Lung (tissue), 11 donors: ENCODE measurements at regions not wholly inside any gene's neighbourhood (a gene's known extent, or its start where the extent isn't known, plus 50 kb on each side); places are given as distances from the start of the nearest gene placed in this dataset.

Experiments used
- ATAC-seq: fragments of 200-7000 bp; cut with Tn5 transposase; one replicate; pipeline ENCODE4 v1.9.1; 2020; ENCODE audit warnings: moderate number of reproducible peaks; ENCODE audit not compliant: insufficient read depth, low FRiP score
- DNase-seq, 3 donors: peaks; one replicate each; pipeline ENCODE4 v3.0.0-alpha.2; 2013 to 2017
- H3K27ac ChIP-seq, 2 donors: one replicate each; pipeline ENCODE4 v1.5.1; 2013; ENCODE audit warnings: mild to moderate bottlenecking in 2 of 2, moderate library complexity in 2 of 2, control low read depth in 1 of 2, inconsistent platforms in 1 of 2, low read depth in 1 of 2, low read length in 1 of 2
- H3K27me3 ChIP-seq, 3 donors: one replicate each; pipeline ENCODE4 v1.5.1; 2013; ENCODE audit warnings: low read length in 2 of 3; ENCODE audit not compliant: control insufficient read depth in 3 of 3, insufficient read depth in 3 of 3
- H3K36me3 ChIP-seq, 4 donors: one replicate each; pipeline ENCODE4 v1.5.1; 2013; ENCODE audit warnings: low read length in 4 of 4, mild to moderate bottlenecking in 1 of 4, moderate library complexity in 1 of 4; ENCODE audit not compliant: control insufficient read depth in 4 of 4, insufficient read depth in 4 of 4
- H3K4me1 ChIP-seq, 5 donors: one replicate each; pipeline ENCODE4 v1.5.1; 2013; ENCODE audit warnings: low read length in 5 of 5, mild to moderate bottlenecking in 2 of 5, moderate library complexity in 1 of 5; ENCODE audit not compliant: control insufficient read depth in 5 of 5, insufficient read depth in 5 of 5
- H3K4me3 ChIP-seq: one replicate; pipeline ENCODE4 v1.5.1; 2013; ENCODE audit warnings: mild to moderate bottlenecking, control low read depth, moderate library complexity
- H3K9ac ChIP-seq, 2 donors: one replicate each; pipeline ENCODE4 v1.5.1; 2013; ENCODE audit warnings: low read length in 2 of 2, control low read depth in 1 of 2; ENCODE audit not compliant: insufficient read depth in 1 of 2
- H3K9me3 ChIP-seq, 4 donors: one replicate each; pipeline ENCODE4 v1.5.1; 2013; ENCODE audit warnings: low read length in 3 of 4, mild to moderate bottlenecking in 1 of 4, moderate library complexity in 1 of 4; ENCODE audit not compliant: control insufficient read depth in 4 of 4, insufficient read depth in 3 of 4
- WGBS, 2 donors: extraction: QIAGEN DNeasy Blood & Tissue Kit; methylation state at CpG; one replicate each; pipeline ENCODE4 v1.1.7; 2013; 5-methylcytosine and 5-hydroxymethylcytosine counted together
- TF ChIP-seq, protein P1 (sequence below): IDR thresholded peaks from 2 replicates; pipeline ENCODE4 v1.5.1; 2012; ENCODE audit warnings: mild to moderate bottlenecking; ENCODE audit errors: control extremely low read depth, extremely low read depth
- donor health status: control.
- donor health status: control.
- donor health status: Bipolar disorder and iron deficiency.
- donor health status: healthy.
- donor health status: DM: yes; HTN: yes; CAD: no.

DNA sequence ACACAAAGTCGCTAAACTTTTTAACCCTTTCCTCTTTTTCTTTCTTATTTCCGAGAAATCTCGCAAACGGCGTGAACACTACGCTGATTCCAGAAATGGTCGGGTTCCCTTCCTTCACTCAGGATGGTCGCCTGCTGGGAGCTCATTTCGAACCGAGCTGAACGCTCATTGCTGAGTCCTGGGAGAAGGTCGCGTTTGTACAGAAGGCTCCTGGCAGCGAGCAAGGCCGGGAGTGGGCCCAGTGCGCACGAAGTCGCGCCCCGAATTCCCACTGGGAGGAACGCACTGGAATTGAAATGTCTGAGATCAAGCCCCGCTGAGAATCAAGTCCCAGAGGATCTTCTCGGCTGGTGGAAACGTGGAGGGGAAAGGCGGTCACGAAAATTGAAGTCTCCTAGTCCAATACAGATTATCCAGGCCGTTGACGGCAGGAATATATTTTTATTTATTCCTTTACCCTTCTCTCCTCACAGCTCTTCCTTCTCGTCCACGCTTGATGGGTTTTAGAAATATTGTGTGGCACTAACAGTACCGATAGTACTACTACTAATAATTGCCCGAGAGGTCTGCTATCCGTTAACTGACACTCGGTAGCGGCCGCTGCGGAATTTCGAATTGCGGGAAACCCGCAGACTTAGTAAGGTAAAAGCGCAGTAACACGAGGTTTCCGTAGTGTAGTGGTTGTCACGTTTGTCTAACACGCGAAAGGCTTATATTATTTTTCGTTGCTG, 207.2 kb upstream of the ZNF184 start:
- peaks cover 0 to 14% (median 0%) of the 10 kb centered on the region in 4 donors for H3K9me3 ChIP-seq
- TF ChIP-seq, protein P1, sequence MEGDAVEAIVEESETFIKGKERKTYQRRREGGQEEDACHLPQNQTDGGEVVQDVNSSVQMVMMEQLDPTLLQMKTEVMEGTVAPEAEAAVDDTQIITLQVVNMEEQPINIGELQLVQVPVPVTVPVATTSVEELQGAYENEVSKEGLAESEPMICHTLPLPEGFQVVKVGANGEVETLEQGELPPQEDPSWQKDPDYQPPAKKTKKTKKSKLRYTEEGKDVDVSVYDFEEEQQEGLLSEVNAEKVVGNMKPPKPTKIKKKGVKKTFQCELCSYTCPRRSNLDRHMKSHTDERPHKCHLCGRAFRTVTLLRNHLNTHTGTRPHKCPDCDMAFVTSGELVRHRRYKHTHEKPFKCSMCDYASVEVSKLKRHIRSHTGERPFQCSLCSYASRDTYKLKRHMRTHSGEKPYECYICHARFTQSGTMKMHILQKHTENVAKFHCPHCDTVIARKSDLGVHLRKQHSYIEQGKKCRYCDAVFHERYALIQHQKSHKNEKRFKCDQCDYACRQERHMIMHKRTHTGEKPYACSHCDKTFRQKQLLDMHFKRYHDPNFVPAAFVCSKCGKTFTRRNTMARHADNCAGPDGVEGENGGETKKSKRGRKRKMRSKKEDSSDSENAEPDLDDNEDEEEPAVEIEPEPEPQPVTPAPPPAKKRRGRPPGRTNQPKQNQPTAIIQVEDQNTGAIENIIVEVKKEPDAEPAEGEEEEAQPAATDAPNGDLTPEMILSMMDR: no peak
- peaks cover 0 to 6% (median 0%) of the 10 kb centered on the region in 5 donors for H3K4me1 ChIP-seq
- no peak overlapping the region for H3K4me3 ChIP-seq
- H3K27me3 ChIP-seq: peaks cover 0 to 93% (median 81%) of the 10 kb centered on the region in 3 donors
- H3K27ac ChIP-seq: no peak overlapping the region
- DNase-seq: peak; percentile 18 to 31 (median 21)
- H3K36me3 ChIP-seq: no peaks in the 10 kb centered on the region
- no peak for ATAC-seq
- no peak overlapping the region for H3K9ac ChIP-seq
- 8 to 10% methylated on average over 47 of the region's 47 CpGs for WGBS, 2 donors

DNA sequence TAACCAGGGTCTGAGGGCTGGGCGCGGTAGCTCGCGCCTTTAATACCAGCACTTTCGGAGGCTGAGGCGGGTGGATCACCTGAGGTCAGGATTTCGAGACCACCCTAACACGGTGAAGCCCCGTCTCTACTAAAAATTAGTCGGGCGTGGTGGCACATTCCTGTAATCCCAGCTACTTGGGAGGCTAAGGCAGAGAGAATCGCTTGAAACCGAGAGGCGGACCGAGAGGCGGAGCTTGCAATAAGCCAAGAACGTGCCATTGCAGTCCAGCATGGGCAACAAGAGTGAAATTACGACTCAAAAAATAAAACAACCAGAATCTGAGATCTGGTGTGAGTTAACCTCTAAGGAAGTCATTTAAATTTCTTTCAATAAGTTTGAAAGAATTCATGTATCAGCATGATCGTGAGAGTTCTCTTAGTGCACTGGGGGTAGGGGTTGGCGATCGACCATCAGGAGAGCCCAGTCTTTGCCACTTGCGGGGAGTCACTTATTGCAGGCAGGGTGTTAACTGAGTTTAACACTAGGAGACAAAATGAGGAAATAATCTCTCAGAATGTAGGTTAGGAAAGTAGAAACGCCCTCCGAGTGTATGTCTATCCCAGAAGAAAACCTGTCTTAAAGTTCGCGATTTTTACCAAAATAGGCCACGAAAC, 206.5 kb upstream of the ZNF184 start:
- TF ChIP-seq, protein P1: no peak
- no peak overlapping the region for H3K9ac ChIP-seq
- peaks cover 0 to 6% (median 0%) of the 10 kb centered on the region in 5 donors for H3K4me1 ChIP-seq
- H3K4me3 ChIP-seq: no peak overlapping the region
- ATAC-seq: no peak
- DNase-seq: peak in 2 of 3 donors; percentile 6 to 15
- H3K9me3 ChIP-seq: peaks cover 0 to 14% (median 0%) of the 10 kb centered on the region in 4 donors
- 6 to 9% methylated on average over 27 of the region's 27 CpGs for WGBS, 2 donors
- H3K36me3 ChIP-seq: no peaks in the 10 kb centered on the region
- peaks cover under 1 to 92% (median 83%) of the 10 kb centered on the region in 3 donors for H3K27me3 ChIP-seq
- H3K27ac ChIP-seq: no peak overlapping the region

DNA sequence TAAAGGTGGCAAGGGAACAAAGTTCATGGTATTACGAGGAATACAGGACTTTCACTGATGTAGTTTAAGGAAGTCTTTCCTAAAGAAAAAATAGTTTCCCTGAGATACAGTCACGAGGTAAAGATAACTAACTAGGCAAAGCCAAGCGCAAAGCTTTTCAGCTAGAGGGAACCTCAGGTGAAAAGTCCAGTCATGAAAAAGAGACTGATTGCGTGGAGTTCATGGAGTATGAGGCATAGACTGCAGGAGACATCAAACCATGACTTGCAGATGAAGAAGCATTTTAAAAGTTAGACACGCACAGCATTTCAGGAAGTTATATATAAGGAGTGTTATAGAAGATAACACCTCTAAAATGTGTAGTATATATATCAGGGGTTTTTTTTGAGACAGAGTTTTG, 205.6 kb upstream of the ZNF184 start:
- Histone ChIP-seq H3K27ac (no peak overlapping the region), H3K27me3 (peaks cover 2 to 96% (median 88%) of the 10 kb centered on the region in 3 donors)
- WGBS, 2 donors: 44 to 54% methylated on average over 5 of the region's 5 CpGs

More for the DNA sequence above, 205.6 kb upstream of the ZNF184 start:
- H3K9me3 ChIP-seq: peaks cover 0 to 14% (median 0%) of the 10 kb centered on the region in 4 donors
- H3K36me3 ChIP-seq: no peaks in the 10 kb centered on the region
- DNase-seq (no peak), ATAC-seq (no peak)
- peaks cover 0 to 6% (median 0%) of the 10 kb centered on the region in 5 donors for H3K4me1 ChIP-seq
- TF ChIP-seq, protein P1: no peak
- H3K4me3 ChIP-seq: no peak overlapping the region
- no peak overlapping the region for H3K9ac ChIP-seq
